ENCODE measurements at regions not wholly inside any gene's neighbourhood (a gene's known extent, or its start where the extent isn't known, plus 50 kb on each side); places are given as distances from the start of the nearest gene placed in this dataset.
"Not testable (repeated sequence)": the region's sequence is repeated elsewhere in the genome, so short reads cannot be mapped to it uniquely, and the experiment has no call there.

DNA sequence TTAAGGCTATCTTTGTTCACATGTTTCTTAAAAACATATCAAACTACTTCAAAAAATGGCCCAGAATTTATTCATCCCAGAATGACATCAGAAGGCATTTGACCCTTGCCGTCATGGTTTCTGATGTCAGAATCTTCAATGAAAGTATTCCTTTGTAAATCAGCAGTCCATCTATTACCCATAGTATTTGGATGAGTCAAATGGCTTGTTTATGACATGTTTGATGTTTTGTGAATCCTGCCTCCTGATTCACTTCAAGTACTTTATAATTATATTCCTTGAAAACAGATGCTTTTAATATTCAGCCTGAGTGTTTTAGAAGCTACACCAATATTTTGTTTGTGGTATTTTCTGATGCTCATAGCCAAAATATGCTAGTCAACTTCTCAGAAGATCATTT lies 200.8 kb upstream of the MEF2C start:
- no peak for DNase-seq (ENCODE audit: low read depth in 4 of 4, low spot score in 3 of 4)

GRCh38 chr5:89081360-89081759 lies 198.4 kb upstream of the MEF2C start:
- no peak for DNase-seq (ENCODE audit: low read depth in 4 of 4, low spot score in 3 of 4)

DNA sequence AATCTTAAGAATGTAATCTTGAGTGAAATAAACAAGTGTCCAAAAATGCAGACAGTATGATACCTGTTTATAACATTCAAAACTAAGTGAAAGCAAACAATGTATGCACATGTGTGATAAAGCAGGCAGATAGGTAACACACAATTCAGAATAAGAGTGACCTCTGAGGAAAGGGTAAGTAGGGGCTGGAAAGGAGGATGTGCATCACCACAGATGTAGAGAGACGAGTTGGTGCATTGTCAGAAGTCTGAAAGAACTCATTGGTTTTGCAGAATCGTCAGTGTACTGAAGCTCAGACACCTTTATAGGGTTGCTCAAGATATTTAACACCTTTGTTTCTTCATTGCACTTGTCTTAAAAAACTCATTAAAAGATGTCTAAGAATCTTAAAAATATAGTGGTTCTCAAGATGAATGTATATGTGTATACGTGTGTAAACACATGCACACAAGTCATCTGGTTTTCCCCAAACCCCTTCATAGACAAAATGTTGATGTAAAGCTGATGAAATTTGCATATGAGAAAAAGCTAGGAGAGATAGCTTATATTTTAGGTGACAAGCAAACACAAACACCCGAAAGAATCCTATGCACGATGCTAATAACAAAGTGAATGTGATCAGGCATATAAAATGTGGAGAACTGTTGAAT lies 197.6 kb upstream of the MEF2C start:
- DNase-seq (ENCODE audit: low read depth in 4 of 4, low spot score in 3 of 4), result no peak

- no peak for DNase-seq (ENCODE audit: low read depth in 4 of 4, low spot score in 3 of 4)
Observed at GRCh38 chr5:89072842-89073672, 190.1 kb upstream of the MEF2C start.

- no peak for DNase-seq (ENCODE audit: low read depth in 4 of 4, low spot score in 3 of 4)
Observed at GRCh38 chr5:89071941-89072331, 189.0 kb upstream of the MEF2C start.

DNA sequence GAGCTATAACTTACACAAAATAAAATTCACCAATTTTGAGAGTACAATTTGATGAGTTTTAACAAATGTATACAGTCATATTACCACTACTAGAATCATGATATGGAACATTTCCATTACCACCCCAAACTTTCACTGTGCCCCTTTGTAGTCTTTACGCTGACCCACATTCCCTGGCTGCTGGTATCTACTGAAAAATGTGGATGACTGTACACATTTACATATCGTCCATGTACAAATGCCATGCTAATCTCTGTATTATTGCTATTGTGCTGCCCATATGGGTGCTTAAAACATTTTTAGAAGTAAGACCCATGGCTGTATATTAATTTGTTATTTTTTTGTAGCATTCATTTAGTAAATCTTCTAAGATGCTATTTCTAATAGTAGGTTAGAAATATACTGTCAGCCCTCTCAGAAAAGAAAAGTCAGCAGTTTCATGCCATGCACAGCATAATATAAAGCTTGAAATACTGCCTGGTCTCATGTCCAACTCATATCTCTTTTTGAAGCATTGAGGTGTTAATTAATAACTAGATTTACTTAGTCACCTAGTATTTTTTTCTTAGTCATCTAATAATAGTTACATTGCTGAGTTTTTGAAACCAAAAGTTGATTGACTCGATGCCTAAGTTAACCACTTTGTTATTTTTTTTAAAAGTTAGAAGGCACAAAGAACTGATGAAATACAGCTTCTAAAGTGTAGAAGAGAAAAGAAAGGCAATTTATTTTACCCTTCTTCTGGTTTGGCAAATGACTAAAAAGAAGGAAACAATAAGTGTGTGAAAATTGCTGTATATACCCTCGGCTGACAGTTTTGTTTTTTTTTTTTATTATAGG lies 188.3 kb upstream of the MEF2C start:
- DNase-seq (ENCODE audit: low read depth in 4 of 4, low spot score in 3 of 4), result no peak

DNA sequence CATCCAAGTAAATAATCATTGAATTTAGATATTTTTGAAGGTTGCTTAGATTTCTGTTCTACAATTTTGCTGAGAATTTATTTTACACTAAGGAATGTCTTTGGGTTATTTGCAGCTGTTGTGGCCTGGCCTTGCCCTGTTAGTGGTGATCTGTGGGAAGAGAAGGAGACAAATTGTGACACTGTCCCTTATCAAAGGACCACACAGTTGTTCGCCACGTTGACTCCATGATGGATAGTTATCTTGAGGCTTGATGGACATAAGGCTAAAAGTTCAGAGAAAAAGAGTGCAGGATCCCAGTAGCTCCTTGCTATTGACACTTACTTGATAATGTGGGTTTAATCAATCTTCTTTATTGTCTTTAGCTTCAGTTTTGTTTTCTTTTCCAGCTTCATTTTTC lies 186.6 kb upstream of the MEF2C start:
- DNase-seq (ENCODE audit: low read depth in 4 of 4, low spot score in 3 of 4), result no peak

DNA sequence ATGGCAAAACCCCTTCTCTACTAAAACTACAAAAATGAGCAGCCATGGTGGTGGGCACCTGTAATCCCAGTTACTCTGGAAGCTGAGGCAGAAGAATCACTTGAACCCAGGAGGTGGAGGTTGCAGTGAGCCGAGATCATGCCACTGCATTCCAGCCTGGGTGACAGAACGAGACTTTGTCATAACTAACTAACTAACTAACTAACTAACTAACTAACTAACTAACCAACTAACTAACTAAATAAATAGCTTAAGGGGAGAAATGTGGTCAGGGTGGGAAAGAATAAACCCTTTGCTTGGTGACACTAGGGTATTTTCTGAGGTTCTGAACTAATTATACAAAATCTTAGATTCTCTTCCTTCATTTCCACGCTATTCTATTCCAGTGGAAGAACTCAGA lies 184.4 kb upstream of the MEF2C start:
- DNase-seq (ENCODE audit: low read depth in 4 of 4, low spot score in 3 of 4), result no peak

GRCh38 chr5:89065919-89066318 lies 182.9 kb upstream of the MEF2C start:
- DNase-seq (ENCODE audit: low read depth in 4 of 4, low spot score in 3 of 4), result no peak

- no peak for DNase-seq (ENCODE audit: low read depth in 4 of 4, low spot score in 3 of 4)
Observed at GRCh38 chr5:89064736-89065135, 181.8 kb upstream of the MEF2C start.

DNA sequence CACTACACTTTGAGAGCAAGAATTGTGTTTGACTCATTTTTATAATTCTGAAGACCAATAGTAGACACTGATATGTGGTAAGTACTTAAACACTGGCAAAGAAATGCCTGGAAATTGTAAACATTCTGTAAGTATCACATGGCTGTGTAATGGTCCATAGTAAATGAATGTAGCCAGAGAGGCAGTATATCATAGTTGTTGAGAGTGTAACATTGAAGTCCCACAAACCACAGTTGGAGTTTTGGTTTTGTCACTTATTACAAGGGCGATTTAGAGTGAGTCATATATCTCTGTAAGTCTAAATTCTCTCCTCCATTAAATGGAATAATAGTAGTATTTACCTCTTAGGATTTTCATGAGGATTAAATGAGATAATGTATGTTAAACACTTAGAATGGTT lies 181.1 kb upstream of the MEF2C start:
- DNase-seq (ENCODE audit: low read depth in 4 of 4, low spot score in 3 of 4), result no peak

DNA sequence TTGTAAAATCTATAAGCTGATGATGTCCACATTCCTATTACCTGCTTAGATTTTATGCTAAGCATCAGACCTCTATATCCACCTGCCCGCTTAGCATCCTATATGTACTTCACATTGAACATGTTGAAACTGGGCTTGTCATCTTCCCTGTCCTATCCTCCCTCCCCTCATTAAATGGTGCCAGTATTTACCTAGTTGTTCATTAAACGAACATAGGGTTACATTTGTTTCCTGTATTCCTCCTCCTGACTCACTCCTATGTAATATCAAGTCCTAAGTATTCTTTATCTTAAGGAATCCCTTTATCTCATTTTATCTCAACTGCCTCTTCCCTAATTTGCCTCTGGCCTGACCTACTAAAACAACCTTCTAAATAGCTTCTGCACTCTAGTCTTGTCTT lies 177.8 kb upstream of the MEF2C start:
- DNase-seq (ENCODE audit: low read depth in 4 of 4, low spot score in 3 of 4), result no peak

GRCh38 chr5:89059274-89059673 lies 176.3 kb upstream of the MEF2C start:
- DNase-seq (ENCODE audit: low read depth in 4 of 4, low spot score in 3 of 4), result no peak

DNA sequence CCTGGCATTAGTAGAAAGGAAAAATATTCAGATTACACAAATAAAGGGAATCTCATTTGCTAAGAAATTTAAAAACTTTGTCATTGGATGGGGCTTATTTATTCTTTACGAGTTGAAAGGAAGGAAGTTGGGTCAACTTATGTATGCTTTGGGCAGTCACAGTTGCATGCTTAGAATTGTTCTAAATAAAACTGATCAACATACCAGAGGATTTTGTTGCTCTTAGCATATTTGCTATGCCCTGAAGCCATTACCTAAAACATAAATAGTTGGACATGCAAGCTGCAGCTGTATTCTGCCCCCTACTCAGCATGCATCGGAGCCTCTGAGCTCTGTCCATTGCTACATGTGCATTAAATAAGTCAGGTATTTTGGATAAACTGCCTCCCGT lies 172.7 kb upstream of the MEF2C start:
- DNase-seq (ENCODE audit: low read depth in 4 of 4, low spot score in 3 of 4), result no peak

- DNase-seq (ENCODE audit: low read depth in 4 of 4, low spot score in 3 of 4), result no peak
Observed at GRCh38 chr5:89055015-89055694, 172.2 kb upstream of the MEF2C start.

GRCh38 chr5:89053547-89053946 lies 170.6 kb upstream of the MEF2C start:
- DNase-seq (ENCODE audit: low read depth in 4 of 4, low spot score in 3 of 4), result no peak

GRCh38 chr5:89050062-89050461 lies 167.1 kb upstream of the MEF2C start:
- not testable (repeated sequence) for DNase-seq (ENCODE audit: low read depth in 4 of 4, low spot score in 3 of 4)

DNA sequence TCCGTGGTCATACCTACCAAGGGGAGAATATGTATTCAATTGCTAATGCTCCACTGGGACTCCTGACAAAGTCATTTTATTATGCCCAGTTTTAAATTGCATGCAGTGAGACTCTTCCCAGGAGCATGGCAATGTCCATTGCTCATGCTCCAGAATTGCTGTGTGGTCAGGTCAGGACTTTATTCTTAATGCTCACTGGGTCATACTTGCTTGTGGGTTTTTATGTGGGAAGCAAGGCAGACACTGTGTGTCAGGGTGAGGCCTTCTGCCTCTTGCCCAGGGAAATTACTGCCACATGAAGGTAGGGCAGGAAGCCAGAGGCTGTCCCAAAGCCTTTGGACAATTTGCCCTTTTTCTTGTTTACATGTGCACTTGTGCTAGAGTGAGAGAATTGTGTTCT lies 164.6 kb upstream of the MEF2C start:
- DNase-seq (ENCODE audit: low read depth in 4 of 4, low spot score in 3 of 4), result no peak

GRCh38 chr5:89045216-89045615 lies 162.2 kb upstream of the MEF2C start:
- no peak for DNase-seq (ENCODE audit: low read depth in 4 of 4, low spot score in 3 of 4)

GRCh38 chr5:89044674-89045200 lies 161.8 kb upstream of the MEF2C start:
- DNase-seq (ENCODE audit: low read depth in 4 of 4, low spot score in 3 of 4), result no peak

DNA sequence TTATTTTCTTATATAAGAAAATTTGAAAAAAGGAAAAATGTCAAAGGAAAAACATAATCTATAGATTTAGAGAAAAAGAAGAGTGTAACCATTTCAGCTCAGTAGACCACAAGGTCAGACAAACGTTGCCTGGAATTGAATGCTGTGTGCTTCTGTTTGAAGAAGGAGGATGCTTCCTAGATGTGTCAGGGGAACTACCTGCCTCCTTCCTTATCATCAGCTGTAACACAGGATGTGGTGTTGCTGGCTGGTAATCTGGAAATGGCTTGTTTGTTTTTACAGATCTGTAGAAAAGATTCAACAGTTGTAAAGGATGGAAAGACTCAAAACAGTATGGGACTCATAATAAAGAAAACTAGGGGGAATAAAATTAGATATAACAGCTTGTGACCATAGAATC lies 160.7 kb upstream of the MEF2C start:
- no peak for DNase-seq (ENCODE audit: low read depth in 4 of 4, low spot score in 3 of 4)
